ENCODE measurements at regions not wholly inside any gene's neighbourhood (a gene's known extent, or its start where the extent isn't known, plus 50 kb on each side); places are given as distances from the start of the nearest gene placed in this dataset.

GRCh38 chr3:165519687-165520086, 317.5 kb downstream of the BCHE start:
- dilution Hi-C loops (cut with HindIII; ENCODE audit: low sequenced_read_pairs, unreplicated experiment) (no loop called here), in situ Hi-C loops (cut with MboI; ENCODE audit: low sequenced_read_pairs) (no loop called here), intact Hi-C loops (cut with micrococcal nuclease) (no loop called here)
- Histone ChIP-seq H3K9me3 (ENCODE audit: control insufficient read depth, insufficient read depth, low read length) (0 out of 2 replicates have a peak, but pooled peaks cover 2% of the 10 kb centered on the region), H3K79me1 (ENCODE audit: low read depth in 1 of 2, low read length in 2 of 2) (no peaks in the 10 kb centered on the region), H2BK120ac (ENCODE audit: low read depth, low read length) (no peak overlapping the region), H3K27me3 (ENCODE audit: control insufficient read depth, insufficient read depth, low read length) (no peaks in the 10 kb centered on the region), H3K14ac (replicated peaks; ENCODE audit: low read depth, low read length) (no peak overlapping the region), H2BK20ac (ENCODE audit: low read depth, low read length) (no peak overlapping the region), H4K8ac (ENCODE audit: low read depth in 2 of 2, low read length in 2 of 2) (no peak overlapping the region), H2AK5ac (ENCODE audit: low read depth, low read length) (no peak overlapping the region), H3K36me3 (ENCODE audit: control insufficient read depth, insufficient read depth, low read length) (no peaks in the 10 kb centered on the region), H4K91ac (ENCODE audit: insufficient read depth, low read depth, low read length) (no peak overlapping the region), H4K5ac (ENCODE audit: low read depth, low read length) (no peak overlapping the region), H3K27ac (ENCODE audit: insufficient read depth, low read length) (no peak overlapping the region), H3K23ac (ENCODE audit: low read depth, low read length) (no peak overlapping the region), H3K4me1 (ENCODE audit: control insufficient read depth, insufficient read depth, low read length) (no peaks in the 10 kb centered on the region), H3K56ac (ENCODE audit: extremely low read depth, insufficient read depth, low read length) (no peak overlapping the region), H2BK5ac (ENCODE audit: low read depth, low read length, poor library complexity, severe bottlenecking) (no peak overlapping the region), H3K9me1 (ENCODE audit: insufficient read depth, low read length) (no peaks in the 10 kb centered on the region), H3K4me2 (ENCODE audit: low read depth, low read length) (no peak overlapping the region), H3K18ac (ENCODE audit: low read depth, low read length) (no peak overlapping the region), H4K20me1 (ENCODE audit: insufficient read depth, low read length) (no peaks in the 10 kb centered on the region), H3K4ac (ENCODE audit: low read depth, low read length) (no peak overlapping the region), H2AFZ (replicated peaks; ENCODE audit: low read length, poor library complexity) (no peak overlapping the region), H2AK9ac (replicated peaks; ENCODE audit: low read depth, low read length, poor library complexity) (no peak overlapping the region), H2BK15ac (ENCODE audit: low read depth, low read length) (no peak overlapping the region), H3K4me3 (ENCODE audit: insufficient read depth, low read depth, low read length) (no peak overlapping the region), H3K9ac (ENCODE audit: low read depth, low read length) (no peak overlapping the region)
- BruUV-seq (replicated peaks) = no TSS peak
- DNase-seq = no peak
- no peak for ATAC-seq (ENCODE audit: low read depth)
- CTCF ChIA-PET = interaction anchor here (0.6 kb wide), 1 partner anchor 450 kb away, joined by 3 read pairs; no protein-coding TSS in a partner anchor
- WGBS, 2 experiments (ENCODE audit: extremely low coverage in 2 of 2, insufficient read length in 1 of 2) = 100% methylated on average over 1 of the region's 4 CpGs; no CpG with 5 or more reads in 1 of the 2 experiments
- TF ChIP-seq FOS (IDR thresholded peaks at IDR 0.05; ENCODE audit: low read depth, low read length) = no peak
- TF ChIP-seq, protein P1, sequence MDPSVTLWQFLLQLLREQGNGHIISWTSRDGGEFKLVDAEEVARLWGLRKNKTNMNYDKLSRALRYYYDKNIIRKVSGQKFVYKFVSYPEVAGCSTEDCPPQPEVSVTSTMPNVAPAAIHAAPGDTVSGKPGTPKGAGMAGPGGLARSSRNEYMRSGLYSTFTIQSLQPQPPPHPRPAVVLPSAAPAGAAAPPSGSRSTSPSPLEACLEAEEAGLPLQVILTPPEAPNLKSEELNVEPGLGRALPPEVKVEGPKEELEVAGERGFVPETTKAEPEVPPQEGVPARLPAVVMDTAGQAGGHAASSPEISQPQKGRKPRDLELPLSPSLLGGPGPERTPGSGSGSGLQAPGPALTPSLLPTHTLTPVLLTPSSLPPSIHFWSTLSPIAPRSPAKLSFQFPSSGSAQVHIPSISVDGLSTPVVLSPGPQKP (IDR thresholded peaks at IDR 0.05; ENCODE audit: borderline replicate concordance, low read depth, low read length) = no peak
- no peak for TF ChIP-seq MXI1 (IDR thresholded peaks at IDR 0.05; ENCODE audit: borderline replicate concordance, low read depth, low read length)
- no peak for TF ChIP-seq RCOR1 (IDR thresholded peaks at IDR 0.05; ENCODE audit: insufficient replicate concordance, low read length)
- TF ChIP-seq CTCF (conservative IDR thresholded peaks at IDR 0.05; ENCODE audit: low read depth, low read length) = no peak
- no peak for TF ChIP-seq CHD1 (IDR thresholded peaks at IDR 0.05; ENCODE audit: low read depth, low read length)
- no peak for TF ChIP-seq RAD21 (IDR thresholded peaks at IDR 0.05; ENCODE audit: low read length)
- TF ChIP-seq MAFK (IDR thresholded peaks at IDR 0.05; ENCODE audit: low read depth, low read length) = no peak
- TF ChIP-seq USF2 (IDR thresholded peaks at IDR 0.05; ENCODE audit: low read depth, low read length) = no peak
- TF ChIP-seq RFX5 (IDR thresholded peaks at IDR 0.05; ENCODE audit: low read depth, low read length) = no peak
- no peak for TF ChIP-seq NFE2L2 (IDR thresholded peaks at IDR 0.05; ENCODE audit: low read depth, low read length)
- no peak for TF ChIP-seq SMC3 (IDR thresholded peaks at IDR 0.05; ENCODE audit: low read depth, low read length)
- TF ChIP-seq CEBPB (IDR thresholded peaks at IDR 0.05; ENCODE audit: low read depth, low read length) = no peak
- no peak for TF ChIP-seq BHLHE40 (IDR thresholded peaks at IDR 0.05; ENCODE audit: low read depth, low read length)
- TF ChIP-seq POLR2A (IDR thresholded peaks at IDR 0.05; ENCODE audit: low read depth, low read length) = no peak
- TF ChIP-seq MAZ (IDR thresholded peaks at IDR 0.05; ENCODE audit: borderline replicate concordance, low read depth, low read length) = no peak
- POLR2A ChIA-PET (ENCODE audit: unreplicated experiment) = no interaction called here

Measured in IMR-90 (cell line).